ENCODE measurements at regions not wholly inside any gene's neighbourhood (a gene's known extent, or its start where the extent isn't known, plus 50 kb on each side); places are given as distances from the start of the nearest gene placed in this dataset.
"Not testable (repeated sequence)": the region's sequence is repeated elsewhere in the genome, so short reads cannot be mapped to it uniquely, and the experiment has no call there.

DNA sequence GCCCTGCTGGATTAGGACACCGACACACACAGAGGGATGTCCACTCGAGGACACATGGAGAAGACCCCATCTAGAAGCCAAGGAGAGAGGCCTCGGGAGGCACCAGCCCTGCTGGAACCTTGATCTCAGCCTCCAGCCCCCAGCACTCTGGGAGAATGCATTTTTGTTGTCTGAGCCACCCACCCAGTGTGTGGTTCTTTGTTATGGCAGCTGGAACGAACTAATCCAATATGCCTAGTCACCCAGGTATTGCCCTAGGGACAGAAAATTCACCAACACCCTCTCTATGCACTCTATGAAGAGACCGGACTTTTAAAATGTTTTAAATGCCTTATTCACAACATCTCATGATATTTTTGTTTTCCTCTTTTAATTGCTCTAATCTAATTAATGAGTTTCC is 117.4 kb downstream of the CRYAA start:
- no peak for DNase-seq

DNA sequence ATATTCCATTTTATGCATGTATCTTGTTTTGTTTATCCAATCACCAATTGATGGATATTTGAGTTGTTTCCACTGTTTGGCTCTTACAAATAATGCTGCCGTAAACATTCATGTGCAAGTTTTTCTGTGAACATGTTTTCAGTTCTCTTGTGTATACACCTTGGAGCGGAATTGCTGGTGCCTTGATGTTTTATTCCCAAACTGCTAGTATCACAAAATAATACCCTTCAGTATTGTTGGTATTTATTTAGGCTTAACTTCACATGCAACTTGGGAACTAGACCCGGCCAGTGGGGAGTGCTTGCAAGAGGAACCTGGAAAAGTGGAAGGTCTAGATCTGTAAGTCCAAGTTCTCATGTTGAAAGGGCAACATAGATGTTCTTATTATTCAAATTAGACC is 115.9 kb downstream of the CRYAA start:
- no peak for DNase-seq

DNA sequence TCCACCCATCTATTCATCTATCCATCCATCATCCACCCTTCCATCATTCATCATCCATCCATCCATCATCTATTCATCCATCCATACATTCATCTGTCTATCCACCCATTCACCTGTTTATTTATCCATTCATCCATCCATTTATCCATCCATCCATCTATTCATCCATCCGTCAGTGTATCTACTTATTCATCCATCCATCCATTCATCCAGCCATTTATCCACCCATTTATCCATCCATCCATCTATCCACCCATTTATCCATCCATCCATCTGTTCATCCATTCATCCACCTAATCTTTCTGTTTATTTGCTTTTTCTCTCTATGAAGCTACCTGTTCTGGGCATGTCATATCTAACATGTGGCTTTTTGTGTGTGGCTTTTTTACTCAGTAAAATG is 115.4 kb downstream of the CRYAA start:
- no peak for DNase-seq

DNA sequence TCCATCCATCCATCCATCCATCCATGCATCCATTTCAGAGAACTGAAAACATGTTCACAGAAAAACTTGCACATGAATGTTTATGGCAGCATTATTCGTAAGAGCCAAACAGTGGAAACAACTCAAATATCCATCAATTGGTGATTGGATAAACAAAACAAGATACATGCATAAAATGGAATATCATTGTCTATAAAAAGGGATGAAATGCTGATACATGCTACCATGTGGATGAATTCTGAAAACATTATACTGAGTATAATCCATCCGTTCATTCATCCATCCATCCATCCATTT is 115.1 kb downstream of the CRYAA start:
- not testable (repeated sequence) for DNase-seq

DNA sequence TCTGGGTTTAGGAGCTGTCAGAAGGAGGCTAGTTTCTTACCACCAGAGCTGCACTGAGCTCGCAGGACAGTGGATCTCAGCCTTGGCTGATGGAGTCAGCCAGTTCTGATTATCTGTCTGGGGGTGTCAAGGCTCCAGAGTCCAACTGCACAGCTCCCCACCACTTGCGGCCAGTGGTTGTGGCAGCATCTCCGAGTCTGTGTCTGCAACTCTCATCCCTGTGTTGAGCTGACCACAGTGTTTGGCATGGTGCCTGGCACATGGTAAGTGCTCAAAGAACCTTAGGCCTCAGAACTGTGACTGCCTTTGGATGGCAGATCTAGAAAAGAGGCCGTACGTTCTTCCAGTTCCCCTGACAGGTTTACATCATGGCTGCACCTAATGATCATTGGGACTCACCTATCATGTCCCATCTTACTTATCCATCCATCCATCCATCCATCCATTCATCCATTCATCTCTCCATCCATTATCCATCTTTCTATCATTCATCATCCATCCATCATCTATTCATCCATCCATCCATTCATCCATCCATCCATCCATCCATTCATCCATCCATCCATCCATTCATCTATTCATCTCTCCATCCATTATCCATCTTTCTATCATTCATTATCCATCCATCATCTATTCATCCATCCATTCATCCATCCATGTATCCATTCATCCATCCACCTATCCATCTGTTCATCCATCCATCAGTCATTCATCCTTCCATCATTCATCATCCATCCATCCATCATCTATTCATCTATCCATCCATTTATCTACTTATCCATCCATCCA is 114.5 kb downstream of the CRYAA start:
- no peak for DNase-seq

DNA sequence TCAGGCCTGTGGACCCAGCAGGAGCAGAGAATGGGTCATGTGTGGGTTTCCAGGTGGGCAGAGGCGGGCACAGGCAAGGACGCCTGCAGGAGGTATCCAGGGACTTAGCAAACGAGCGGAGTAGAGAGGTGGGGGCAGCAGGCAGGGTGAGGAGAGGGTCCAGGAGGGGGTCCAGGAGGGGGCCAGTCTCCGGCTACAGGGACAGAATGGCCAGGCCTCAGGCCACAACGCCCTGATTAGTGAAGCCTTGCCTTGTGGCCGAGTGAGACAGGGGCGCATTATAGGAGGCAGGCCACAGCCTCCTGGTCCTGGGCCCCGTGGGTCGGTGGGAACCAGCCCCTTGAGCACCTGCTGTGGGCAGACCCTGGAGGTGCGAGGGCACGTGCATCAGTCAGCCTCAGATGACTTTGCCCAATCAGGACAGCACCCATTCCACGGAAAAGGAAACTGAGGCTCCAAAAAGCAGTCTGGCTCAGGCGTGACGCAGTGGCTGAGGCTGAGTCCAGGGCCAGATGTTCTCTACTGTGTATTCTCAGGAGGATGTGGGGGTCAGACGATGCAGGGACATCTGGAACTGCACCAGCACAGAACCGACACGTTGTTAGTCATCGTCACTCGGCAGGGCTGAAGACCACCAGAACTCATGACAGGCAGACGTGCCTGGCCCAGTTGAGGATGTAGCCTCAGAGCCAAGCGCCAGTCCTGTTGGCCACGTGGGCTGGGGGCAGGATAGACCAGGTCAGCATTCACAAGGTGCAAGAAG is 113.7 kb downstream of the CRYAA start:
- DNase-seq, result no peak

DNA sequence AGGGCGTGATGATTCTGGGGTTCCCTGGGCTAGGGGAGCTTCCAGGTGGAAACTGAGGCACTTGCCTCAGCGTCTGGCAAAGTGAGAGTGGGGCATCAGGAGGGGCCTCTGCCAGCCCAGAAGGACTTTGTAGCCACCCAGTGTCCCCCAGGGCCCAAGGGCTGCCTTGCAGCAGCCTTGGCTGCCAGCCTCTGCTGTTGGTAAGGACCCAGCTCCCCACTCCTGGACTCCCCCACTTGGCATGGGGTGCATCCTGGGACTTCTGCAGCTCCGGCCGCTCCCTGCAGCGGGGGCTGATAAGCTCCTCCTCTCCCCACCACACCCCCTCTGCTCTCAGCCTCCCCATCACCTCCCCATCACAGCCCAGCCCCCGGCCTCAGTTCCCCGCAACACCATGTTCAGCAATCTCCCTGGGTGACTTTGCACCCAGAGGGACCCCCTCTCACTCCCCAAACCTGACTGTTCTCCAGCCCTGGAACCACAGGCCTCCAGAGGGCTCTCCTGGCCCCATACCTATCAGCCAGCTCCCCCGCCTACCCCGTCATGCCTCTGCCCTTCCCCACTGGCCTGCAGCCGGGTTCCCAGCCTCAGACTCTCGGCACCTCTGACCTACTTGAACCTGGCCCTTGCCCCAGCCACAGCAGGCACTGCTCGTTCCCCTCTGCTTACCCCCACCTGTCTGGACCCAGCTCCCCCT is 113.0 kb downstream of the CRYAA start:
- DNase-seq, result no peak

DNA sequence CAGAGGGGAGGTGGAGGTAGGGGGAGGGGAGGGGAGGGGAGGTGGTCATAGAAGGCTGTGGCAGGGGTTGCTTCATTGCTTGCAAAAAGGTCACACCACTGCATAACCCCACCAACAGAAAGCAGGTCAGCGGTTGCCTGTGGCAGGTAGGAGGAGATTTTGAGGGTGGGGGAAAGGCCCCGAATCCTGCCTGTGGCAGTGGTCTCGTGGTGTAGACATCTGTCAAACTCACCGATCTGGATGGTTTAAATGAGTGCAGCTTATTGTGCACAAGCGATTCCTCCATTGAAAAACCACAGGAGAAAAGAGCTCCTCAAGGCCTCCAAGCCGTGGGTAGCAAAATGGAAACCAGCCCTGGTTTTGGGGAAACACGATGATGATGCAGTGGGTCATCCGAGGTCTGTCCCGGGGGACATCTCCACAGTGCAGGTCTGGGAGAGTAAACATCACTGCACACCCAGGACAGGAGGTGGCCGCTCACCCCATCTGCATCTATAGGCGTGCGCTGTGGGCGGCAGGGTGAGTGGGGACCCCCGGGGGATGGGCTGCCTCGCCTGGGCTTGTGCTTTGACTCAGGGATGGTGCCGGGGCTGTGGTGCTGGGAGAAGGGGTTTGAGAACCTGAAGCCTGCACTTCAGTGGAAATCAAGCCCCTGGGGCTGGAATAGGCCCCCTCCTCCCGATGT is 112.3 kb downstream of the CRYAA start:
- no peak for DNase-seq

DNA sequence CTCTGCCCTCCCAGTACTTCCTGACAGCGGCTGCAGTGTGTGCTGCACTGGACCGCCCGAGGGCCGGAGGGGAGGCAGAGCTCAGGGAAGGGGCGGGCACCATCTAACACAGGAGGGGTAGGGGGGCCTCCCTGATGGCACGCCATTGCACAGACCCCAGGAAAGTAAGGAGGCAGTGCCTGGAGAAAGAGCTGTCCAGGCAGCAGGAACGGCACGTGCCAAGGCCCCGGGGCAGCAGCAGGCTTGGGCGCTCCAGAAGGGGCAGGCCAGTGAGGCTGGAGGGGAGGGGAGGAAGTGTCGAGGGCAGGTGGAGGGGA is 110.7 kb downstream of the CRYAA start:
- no peak for DNase-seq

DNA sequence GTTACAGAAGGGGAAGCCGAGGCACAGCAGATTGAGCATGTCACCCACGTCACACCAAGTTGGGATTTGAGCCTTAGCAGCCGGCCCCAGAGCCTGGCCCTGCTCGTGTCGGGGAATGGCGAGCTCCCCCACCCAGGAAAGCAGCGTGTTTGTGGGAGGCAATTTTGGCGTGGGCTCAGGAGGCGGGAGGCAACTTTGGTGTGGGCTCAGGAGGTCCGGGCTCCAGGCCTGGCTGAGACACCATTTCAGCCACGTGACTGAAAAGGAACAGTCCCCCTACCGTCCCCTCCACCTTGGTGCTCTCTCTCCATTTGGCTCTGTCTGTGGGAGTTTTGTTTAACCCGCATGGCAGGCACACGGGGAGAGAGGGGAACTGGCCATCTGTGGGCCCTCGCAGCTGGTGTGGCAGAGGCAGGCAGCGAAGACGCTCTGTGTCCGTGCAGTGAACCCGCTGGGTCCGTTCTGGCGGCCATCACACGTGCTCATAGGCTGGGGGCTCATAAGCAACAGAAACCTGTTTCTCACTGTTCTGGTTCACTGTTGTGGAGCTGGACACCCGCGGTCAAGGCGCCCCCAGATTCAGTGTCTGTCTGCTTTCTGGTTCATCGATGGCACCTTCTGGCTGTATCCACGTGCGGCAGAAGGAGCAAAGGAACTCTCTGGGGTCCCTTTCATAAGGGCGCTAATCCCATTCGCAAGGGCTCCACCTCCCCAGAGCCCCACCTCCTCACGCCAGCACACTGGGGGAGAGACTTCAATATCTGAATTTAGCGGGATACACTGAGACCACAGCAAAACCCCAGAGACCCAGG is 110.2 kb downstream of the CRYAA start:
- no peak for DNase-seq

DNA sequence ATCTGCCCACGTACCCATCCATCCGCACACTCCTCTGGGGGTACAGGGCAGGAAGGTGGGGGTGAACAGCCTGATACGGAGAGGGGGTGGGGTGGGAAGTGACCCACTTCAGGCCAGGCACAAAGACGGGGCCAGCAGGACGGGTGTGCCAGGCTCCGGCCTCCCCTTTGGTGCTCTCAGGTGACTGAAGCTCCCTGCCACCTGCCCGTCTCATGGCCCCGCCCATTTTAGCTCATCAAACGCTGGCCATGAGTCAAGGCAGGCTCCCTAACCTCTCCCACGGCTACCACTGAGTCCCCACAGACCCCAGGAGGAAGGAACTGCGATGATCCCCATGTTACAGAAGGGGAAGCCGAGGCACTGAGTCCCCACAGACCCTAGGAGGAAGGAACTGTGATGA is 109.6 kb downstream of the CRYAA start:
- DNase-seq, result no peak

DNA sequence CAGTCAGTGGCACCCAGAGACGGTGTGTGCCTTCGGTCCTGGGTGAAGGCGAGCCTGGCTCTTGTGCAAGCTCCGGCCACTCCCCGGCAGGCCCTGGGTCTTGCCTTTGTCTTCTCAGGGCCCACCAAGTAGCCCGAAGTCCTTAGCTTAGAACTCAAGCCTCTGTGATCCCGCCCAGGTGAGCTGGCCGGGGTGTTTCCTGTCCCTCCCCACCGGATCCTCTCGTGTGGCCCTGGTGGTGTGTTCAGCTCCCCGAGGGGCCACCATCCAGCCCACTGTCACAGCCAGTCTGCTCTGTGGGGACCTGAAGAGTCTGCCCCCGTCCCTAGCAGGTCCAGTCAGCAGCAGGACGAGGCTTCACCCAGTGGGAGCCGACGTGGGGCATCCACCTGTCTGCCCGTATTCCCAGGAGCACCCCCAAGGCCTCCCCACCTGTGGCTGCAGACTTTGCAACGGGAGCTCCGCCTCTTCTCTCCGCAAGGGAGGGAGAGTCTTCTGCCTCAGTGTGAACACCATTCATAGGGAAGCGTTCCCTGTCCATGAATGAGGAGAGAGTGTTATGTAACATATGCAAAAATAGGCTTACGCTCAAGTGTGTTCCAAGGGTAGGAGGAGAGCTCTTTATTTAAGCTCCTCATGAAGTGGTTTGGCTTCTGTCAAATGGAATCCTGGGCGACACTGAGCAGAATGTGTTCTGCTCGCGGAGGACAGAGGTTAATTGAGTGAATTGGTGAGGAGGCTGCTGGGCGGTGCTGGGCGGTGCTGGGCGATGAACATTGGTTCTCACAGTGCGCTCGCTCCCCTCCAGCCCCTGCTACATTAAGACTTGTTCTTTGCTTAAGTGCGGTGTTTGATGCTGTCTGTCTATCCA is 108.9 kb downstream of the CRYAA start:
- no peak for DNase-seq

DNA sequence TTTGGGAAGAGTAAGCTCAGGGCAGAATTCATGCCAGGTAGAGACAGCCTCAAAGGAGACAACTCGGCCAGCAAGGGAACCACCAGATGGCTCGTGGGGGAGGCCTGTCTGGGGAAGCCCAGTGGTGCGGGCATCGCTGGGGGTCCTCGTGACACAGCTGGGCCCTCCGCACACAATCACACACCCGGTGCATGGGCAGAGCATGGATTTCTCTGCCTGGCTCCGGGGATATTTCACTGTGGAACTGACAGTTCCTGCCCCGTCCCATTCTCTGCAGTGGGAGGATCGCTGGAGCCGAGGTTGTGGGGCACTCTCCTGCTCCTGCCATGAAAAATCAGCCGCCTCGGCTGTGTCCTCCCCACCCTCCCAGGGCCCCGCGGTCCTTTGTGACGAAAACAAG is 108.0 kb downstream of the CRYAA start:
- DNase-seq, result no peak

DNA sequence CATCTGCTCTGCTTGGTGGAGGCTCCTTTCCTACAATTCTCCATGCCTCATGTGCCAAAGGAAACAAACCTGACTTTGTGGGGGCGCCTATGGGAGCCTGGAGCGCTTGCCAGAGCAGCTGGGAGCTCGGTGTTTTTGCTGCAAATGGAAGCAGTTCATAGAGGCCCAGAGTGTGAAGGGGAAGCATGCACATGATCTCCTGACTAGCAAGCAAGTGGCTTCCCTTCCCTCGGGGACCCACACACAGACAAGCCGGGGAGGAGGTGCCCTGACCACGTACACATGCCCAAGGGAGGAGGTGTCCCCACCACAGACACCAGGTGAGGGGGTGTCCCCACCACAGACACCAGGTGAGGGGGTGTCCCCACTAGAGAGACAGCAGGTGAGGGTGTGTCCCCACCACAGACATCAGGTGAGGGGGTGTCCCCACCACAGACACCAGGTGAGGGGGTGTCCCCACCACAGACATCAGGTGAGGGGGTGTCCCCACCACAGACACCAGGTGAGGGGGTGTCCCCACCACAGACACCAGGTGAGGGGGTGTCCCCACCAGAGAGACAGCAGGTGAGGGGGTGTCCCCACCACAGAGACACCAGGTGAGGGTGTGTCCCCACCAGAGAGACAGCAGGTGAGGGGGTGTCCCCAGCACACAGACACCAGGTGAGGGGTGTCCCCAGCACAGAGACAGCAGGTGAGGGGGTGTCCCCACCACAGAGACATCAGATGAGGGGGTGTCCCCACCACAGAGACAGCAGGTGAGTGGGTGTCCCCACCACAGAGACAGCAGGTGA is 106.8 kb downstream of the CRYAA start:
- DNase-seq, result no peak

DNA sequence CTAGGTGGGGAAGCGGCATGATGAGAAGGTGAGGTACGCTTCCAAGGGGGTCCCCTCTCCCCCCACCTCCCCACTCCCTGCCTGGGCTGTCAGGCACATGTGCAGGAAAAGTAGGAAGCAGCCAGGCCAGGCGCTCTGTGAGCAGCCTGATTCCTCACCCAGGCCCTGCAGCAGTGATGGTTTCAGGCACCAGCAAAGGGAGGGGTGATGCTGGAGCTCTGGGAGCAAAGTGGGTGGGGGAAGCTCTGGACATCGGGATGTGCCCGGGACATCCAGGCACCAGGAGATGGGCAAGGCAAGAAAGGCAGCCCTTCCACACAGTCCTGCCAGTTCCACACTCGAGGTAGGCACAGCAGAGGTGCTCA is 106.1 kb downstream of the CRYAA start:
- DNase-seq, result no peak

DNA sequence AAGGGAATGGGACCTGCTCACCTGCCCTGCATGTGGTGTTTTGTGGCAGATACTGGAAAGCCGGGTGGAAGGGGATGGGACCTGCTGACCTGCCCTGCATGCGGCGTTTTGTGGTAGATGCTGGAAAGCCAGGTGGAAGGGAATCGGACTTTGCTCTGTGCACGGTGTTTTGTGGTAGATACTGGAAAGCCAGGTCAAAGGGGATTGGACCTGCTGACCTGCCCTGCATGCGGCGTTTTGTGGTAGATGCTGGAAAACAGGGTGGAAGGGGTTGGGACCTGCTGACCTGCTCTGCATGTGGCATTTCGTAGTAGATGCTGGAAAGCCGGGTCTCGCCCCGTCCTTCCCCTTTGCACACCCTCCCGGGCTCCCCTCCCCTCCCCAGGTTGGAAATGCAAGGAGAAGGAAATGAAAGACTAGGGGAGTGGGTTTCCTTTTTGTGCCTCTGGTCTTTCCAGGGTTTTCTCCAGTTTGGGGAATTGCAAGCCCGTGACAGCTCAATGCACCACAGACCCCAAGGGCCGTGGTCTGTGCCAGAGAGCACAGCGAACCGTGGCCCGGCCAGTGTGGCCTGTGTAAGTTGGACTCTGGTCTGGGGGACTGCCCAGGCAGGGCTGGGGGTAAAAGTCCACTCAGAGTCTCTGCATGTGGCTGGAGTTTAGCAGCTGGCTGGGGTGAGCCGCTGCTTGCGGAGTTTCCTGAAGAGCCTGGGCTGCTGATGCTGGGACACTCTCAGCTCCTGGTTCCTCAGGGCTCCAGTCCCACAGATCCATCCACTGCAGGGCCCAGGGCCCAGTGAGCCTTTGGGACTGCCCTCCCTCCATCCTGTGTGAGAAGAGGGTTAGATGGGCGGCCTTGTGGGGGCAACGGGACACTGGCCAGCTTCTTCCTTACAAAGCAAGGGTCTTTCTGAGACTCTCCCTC is 105.5 kb downstream of the CRYAA start:
- no peak for DNase-seq

DNA sequence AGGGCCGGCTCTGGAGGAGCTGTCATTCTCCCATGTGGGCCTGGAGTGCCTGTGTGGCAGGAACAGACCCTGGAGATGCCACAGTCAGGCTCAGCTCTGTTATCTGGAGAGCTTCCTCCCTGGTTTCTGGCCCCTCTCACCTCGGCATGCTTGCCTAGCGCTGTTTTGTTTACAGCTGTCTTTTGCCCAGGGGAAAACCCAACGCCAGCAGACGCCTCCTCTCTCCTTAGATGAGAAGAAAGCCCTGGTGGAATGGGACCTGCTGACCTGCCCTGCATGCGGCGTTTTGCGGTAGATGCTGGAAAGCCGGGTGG is 104.9 kb downstream of the CRYAA start:
- no peak for DNase-seq

DNA sequence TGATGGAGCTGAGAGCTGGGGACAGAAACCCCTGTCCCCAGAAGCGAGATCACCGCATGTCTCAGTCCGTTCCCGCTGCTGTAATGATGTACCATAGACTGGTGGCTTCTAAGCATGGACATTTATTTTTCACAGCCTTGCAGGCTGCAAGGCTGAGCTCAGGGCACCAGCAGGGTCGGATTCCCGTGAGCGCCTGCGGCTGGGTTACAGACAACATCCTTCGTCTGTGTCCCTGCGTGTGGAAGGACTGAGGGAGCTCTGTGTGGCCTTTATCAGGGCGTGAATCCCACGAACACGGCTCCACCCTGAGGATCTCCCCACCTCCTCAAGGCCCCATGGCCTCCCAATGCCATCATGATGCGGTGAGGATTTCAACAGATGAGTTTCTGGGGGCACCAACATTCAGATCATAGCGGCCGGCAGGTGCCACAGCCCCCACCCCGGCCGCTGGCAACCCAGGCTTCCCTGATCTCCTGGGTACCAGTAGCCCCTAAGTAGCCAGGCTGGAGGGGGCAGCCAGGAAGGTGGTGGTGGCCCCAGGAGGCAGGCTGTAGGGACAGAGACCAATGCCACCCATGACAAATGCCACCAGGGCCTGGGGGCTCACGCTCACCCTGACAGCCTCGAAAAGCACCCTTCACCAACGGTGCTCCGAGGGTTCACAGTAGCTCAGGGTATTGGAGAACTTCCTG is 104.4 kb downstream of the CRYAA start:
- DNase-seq, result no peak

DNA sequence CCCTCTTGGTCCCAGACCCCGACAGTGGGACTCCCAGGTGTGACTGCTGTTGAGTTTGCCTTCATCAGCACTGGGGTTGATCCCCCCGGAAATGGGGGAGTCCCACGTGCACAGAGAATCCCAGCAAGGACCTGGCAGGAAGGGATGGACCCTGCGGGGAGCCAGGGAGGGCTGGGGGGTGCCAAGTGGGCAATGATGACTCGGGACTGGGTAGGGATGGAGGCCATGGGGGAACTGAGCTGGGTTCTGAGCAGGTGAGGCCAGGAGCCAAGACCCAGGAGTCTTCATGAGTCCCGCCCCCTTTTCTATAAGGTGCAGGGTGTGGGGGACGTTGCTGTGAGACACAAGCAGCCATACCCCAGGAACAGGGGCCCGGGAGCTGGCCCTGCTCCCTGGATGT is 103.8 kb downstream of the CRYAA start:
- no peak for DNase-seq
